IMR-90 (cell line): ENCODE measurements at regions not wholly inside any gene's neighbourhood (a gene's known extent, or its start where the extent isn't known, plus 50 kb on each side); places are given as distances from the start of the nearest gene placed in this dataset.
"Not testable (repeated sequence)": the region's sequence is repeated elsewhere in the genome, so short reads cannot be mapped to it uniquely, and the experiment has no call there.

Experiments used
- ATAC-seq: fragments of 200-7000 bp; cut with Tn5 transposase; 2 replicates; pipeline ENCODE4 v1.9.1; 2020; ENCODE audit warnings: low read depth, mild to moderate bottlenecking, moderate library complexity
- BruUV-seq: library from RNA; stranded (reverse); fragments of 400-500 nt; replicated peaks from 2 replicates; lab custom pipeline; 2021; lab: Mats Ljungman, UMichigan
- CTCF ChIA-PET: fragments of 300-600 bp; formaldehyde crosslinking; extraction: SDS; loops from one replicate; lab custom pipeline; 2021; ENCODE audit warnings: antibody characterized with exemption; lab: Yijun Ruan, JAX
- POLR2A ChIA-PET: fragments of 300-600 bp; sonication (Branson Sonifier 250); formaldehyde crosslinking; loops from one replicate; lab custom pipeline; 2022; ENCODE audit warnings: antibody characterized with exemption; ENCODE audit not compliant: unreplicated experiment; lab: Charles Lee
- DNase-seq: peaks from one replicate; pipeline ENCODE4 v3.0.0; 2013
- H2AFZ ChIP-seq: replicated peaks from 2 replicates; pipeline ENCODE3; 2013; ENCODE audit warnings: low read length, mild to moderate bottlenecking; ENCODE audit not compliant: poor library complexity
- H2AK5ac ChIP-seq: 2 replicates; pipeline ENCODE4 v1.6.1; 2013; ENCODE audit warnings: low read depth, low read length, inconsistent platforms
- H2AK9ac ChIP-seq: replicated peaks from 2 replicates; pipeline ENCODE3; 2013; ENCODE audit warnings: mild to moderate bottlenecking, low read depth, low read length, moderate library complexity; ENCODE audit not compliant: poor library complexity
- H2BK120ac ChIP-seq: 2 replicates; pipeline ENCODE4 v1.6.1; 2013; ENCODE audit warnings: low read depth, low read length, inconsistent platforms
- H2BK15ac ChIP-seq: 3 replicates; pipeline ENCODE4 v1.6.1; 2013; ENCODE audit warnings: low read depth, low read length, inconsistent platforms
- H2BK20ac ChIP-seq: 2 replicates; pipeline ENCODE4 v1.6.1; 2013; ENCODE audit warnings: low read depth, mild to moderate bottlenecking, inconsistent platforms, low read length, moderate library complexity
- H2BK5ac ChIP-seq: 2 replicates; pipeline ENCODE4 v1.6.1; 2013; ENCODE audit warnings: mild to moderate bottlenecking, low read depth, low read length, inconsistent platforms; ENCODE audit not compliant: poor library complexity, severe bottlenecking
- H3K14ac ChIP-seq: replicated peaks from 2 replicates; pipeline ENCODE4 v1.6.1; 2013; ENCODE audit warnings: low read depth, low read length, inconsistent platforms
- H3K18ac ChIP-seq: 2 replicates; pipeline ENCODE4 v1.6.1; 2013; ENCODE audit warnings: low read depth, low read length, control low read depth
- H3K23ac ChIP-seq: 2 replicates; pipeline ENCODE4 v1.6.1; 2013; ENCODE audit warnings: low read depth, low read length, inconsistent platforms
- H3K27ac ChIP-seq: 2 replicates; pipeline ENCODE4 v1.5.1; 2013; ENCODE audit warnings: mild to moderate bottlenecking, control low read depth, low read length; ENCODE audit not compliant: insufficient read depth
- H3K27me3 ChIP-seq: 2 replicates; pipeline ENCODE4 v1.6.1; 2013; ENCODE audit warnings: low read length; ENCODE audit not compliant: control insufficient read depth, insufficient read depth
- H3K36me3 ChIP-seq: 2 replicates; pipeline ENCODE4 v1.6.1; 2013; ENCODE audit warnings: low read length, mixed read lengths; ENCODE audit not compliant: control insufficient read depth, insufficient read depth
- H3K4ac ChIP-seq: 2 replicates; pipeline ENCODE4 v1.6.1; 2013; ENCODE audit warnings: low read depth, low read length, inconsistent platforms
- H3K4me1 ChIP-seq: 2 replicates; pipeline ENCODE4 v1.6.1; 2013; ENCODE audit warnings: low read length, mixed read lengths; ENCODE audit not compliant: control insufficient read depth, insufficient read depth
- H3K4me2 ChIP-seq: 2 replicates; pipeline ENCODE4 v1.6.1; 2013; ENCODE audit warnings: low read depth, mild to moderate bottlenecking, control low read depth, low read length, moderate library complexity
- H3K4me3 ChIP-seq: 2 replicates; pipeline ENCODE4 v1.5.1; 2013; ENCODE audit warnings: low read depth, mild to moderate bottlenecking, control low read depth, low read length, moderate library complexity; ENCODE audit not compliant: insufficient read depth
- H3K56ac ChIP-seq: 2 replicates; pipeline ENCODE4 v1.6.1; 2013; ENCODE audit warnings: low read length, inconsistent platforms; ENCODE audit not compliant: insufficient read depth; ENCODE audit errors: extremely low read depth
- H3K79me1 ChIP-seq, 2 experiments: 2 replicates each; pipeline ENCODE4 v1.6.1; 2013; ENCODE audit warnings: low read length in 2 of 2, inconsistent platforms in 1 of 2, low read depth in 1 of 2
- H3K9ac ChIP-seq: 2 replicates; pipeline ENCODE4 v1.6.1; 2013; ENCODE audit warnings: low read depth, low read length, control low read depth
- H3K9me1 ChIP-seq: 2 replicates; pipeline ENCODE4 v1.6.1; 2013; ENCODE audit warnings: low read length, inconsistent platforms; ENCODE audit not compliant: insufficient read depth
- H3K9me3 ChIP-seq: 2 replicates; pipeline ENCODE4 v1.6.1; 2013; ENCODE audit warnings: low read length; ENCODE audit not compliant: control insufficient read depth, insufficient read depth
- H4K20me1 ChIP-seq: 2 replicates; pipeline ENCODE4 v1.6.1; 2013; ENCODE audit warnings: low read length, inconsistent platforms; ENCODE audit not compliant: insufficient read depth
- H4K5ac ChIP-seq: 2 replicates; pipeline ENCODE4 v1.6.1; 2013; ENCODE audit warnings: mild to moderate bottlenecking, low read depth, low read length, control low read depth
- H4K8ac ChIP-seq, 2 experiments: 2 replicates each; pipeline ENCODE4 v1.6.1; 2013; ENCODE audit warnings: low read depth in 2 of 2, low read length in 2 of 2, control low read depth in 1 of 2, inconsistent platforms in 1 of 2
- H4K91ac ChIP-seq: 2 replicates; pipeline ENCODE4 v1.6.1; 2013; ENCODE audit warnings: low read depth, low read length, inconsistent platforms; ENCODE audit not compliant: insufficient read depth
- WGBS, 2 experiments: methylation state at CpG; one replicate each; pipeline versions ENCODE4 v1.1.5 to v1.1.7; 2013; ENCODE audit warnings: missing lambda C conversion rate in 2 of 2; ENCODE audit not compliant: insufficient read length in 1 of 2; ENCODE audit errors: extremely low coverage in 2 of 2; 5-methylcytosine and 5-hydroxymethylcytosine counted together
- dilution Hi-C: fragments of 300-500 bp; cut with HindIII; formaldehyde crosslinking; loops from one replicate; pipeline ENCODE4 v1.14.3; 2018; ENCODE audit warnings: low sequenced_read_pairs; ENCODE audit not compliant: unreplicated experiment
- in situ Hi-C: fragments of 300-500 bp; cut with MboI; formaldehyde crosslinking; loops from 3 replicates; pipeline ENCODE4 v1.14.3; 2019; ENCODE audit warnings: low sequenced_read_pairs, inconsistent platforms, mixed read lengths
- intact Hi-C: fragments of 100-400 bp; cut with micrococcal nuclease; formaldehyde crosslinking; loops from 2 replicates; pipeline ENCODE4 v1.10.0; 2022

DNA sequence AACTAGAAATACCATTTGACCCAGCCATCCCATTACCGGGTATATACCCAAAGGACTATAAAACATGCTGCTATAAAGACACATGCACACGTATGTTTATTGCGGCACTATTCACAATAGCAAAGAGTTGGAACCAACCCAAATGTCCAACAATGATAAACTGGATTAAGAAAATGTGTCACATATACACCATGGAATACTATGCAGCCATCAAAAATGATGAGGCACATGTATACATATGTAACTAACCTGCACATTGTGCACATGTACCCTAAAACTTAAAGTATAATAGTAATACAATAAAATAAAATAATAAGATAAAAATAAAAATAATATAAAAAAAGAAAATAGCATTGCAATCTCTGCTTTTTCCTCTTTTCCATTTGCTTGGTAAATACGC lies 344.7 kb downstream of the FGF10 start:
- H4K91ac ChIP-seq, H3K27ac ChIP-seq, H3K18ac ChIP-seq, H3K4me1 ChIP-seq, H2AFZ ChIP-seq, POLR2A ChIA-PET, H3K9ac ChIP-seq, H4K20me1 ChIP-seq, H3K36me3 ChIP-seq, H3K9me3 ChIP-seq, DNase-seq, H3K27me3 ChIP-seq, H3K14ac ChIP-seq, H4K8ac ChIP-seq, H3K4ac ChIP-seq, H3K56ac ChIP-seq, H2BK15ac ChIP-seq, in situ Hi-C loops, H2BK20ac ChIP-seq, ATAC-seq, dilution Hi-C loops, H3K9me1 ChIP-seq, CTCF ChIA-PET, H3K4me2 ChIP-seq, H3K23ac ChIP-seq, H4K5ac ChIP-seq, H2AK5ac ChIP-seq, BruUV-seq, intact Hi-C loops, H2AK9ac ChIP-seq, H3K79me1 ChIP-seq, H2BK120ac ChIP-seq, H3K4me3 ChIP-seq, H2BK5ac ChIP-seq: not testable (repeated sequence)
- no CpG with 5 or more reads among the region's 4 CpGs for WGBS, 2 experiments
